ENCODE measurements at regions not wholly inside any gene's neighbourhood (a gene's known extent, or its start where the extent isn't known, plus 50 kb on each side); places are given as distances from the start of the nearest gene placed in this dataset.

GRCh38 chr2:236873636-236874035, 212.1 kb upstream of the COPS8 start:
- no peak for TF ChIP-seq POLR2A (IDR thresholded peaks at IDR 0.05)
- TF ChIP-seq CTCF (IDR thresholded peaks at IDR 0.05), result no peak
- no peak for TF ChIP-seq POLR2AphosphoS5 (IDR thresholded peaks at IDR 0.05)
- no peak for TF ChIP-seq EP300 (IDR thresholded peaks at IDR 0.05; ENCODE audit: low read depth)
